GM23338 (cell line): ENCODE measurements at regions not wholly inside any gene's neighbourhood (a gene's known extent, or its start where the extent isn't known, plus 50 kb on each side); places are given as distances from the start of the nearest gene placed in this dataset.

ENCODE experiments used
- ATAC-seq: fragments of 200-7000 bp; cut with Tn5 transposase; 3 replicates; pipeline ENCODE4 v1.9.1; 2020
- DNase-seq: peaks from one replicate; pipeline ENCODE4 v3.0.0-alpha.2; 2015; ENCODE audit warnings: low spot score
- H2AFZ ChIP-seq: fragments of 200-600 bp; sonication (generic); 2 replicates; pipeline ENCODE4 v1.8.0; 2016; ENCODE audit warnings: antibody characterized with exemption, mild to moderate bottlenecking, moderate library complexity
- H3F3A ChIP-seq: fragments of 200-600 bp; sonication (generic); replicated peaks from 2 replicates; pipeline ENCODE4 v1.8.0; 2017; ENCODE audit warnings: antibody characterized with exemption, mixed run types, low read depth
- H3K27ac ChIP-seq: fragments of 200-600 bp; sonication (generic); 2 replicates; pipeline ENCODE4 v1.6.1; 2016; ENCODE audit warnings: low read depth
- H3K27me3 ChIP-seq: fragments of 200-600 bp; sonication (generic); 2 replicates; pipeline ENCODE4 v1.8.0; 2016; ENCODE audit warnings: mild to moderate bottlenecking, mixed run types, moderate library complexity; ENCODE audit not compliant: insufficient read depth
- H3K36me3 ChIP-seq: fragments of 200-600 bp; sonication (generic); 2 replicates; pipeline ENCODE4 v1.8.0; 2016; ENCODE audit warnings: mild to moderate bottlenecking; ENCODE audit not compliant: insufficient read depth
- H3K4me1 ChIP-seq: fragments of 200-600 bp; sonication (generic); 2 replicates; pipeline ENCODE4 v1.8.0; 2016; ENCODE audit warnings: mild to moderate bottlenecking, moderate library complexity; ENCODE audit not compliant: insufficient read depth
- H3K4me2 ChIP-seq: fragments of 200-600 bp; sonication (generic); 2 replicates; pipeline ENCODE4 v1.7.1; 2017; ENCODE audit warnings: mixed run types
- H3K4me3 ChIP-seq: fragments of 200-600 bp; sonication (generic); 2 replicates; pipeline ENCODE4 v1.6.1; 2016; ENCODE audit warnings: mixed run types
- H3K79me2 ChIP-seq: fragments of 200-600 bp; sonication (generic); replicated peaks from 2 replicates; pipeline ENCODE4 v1.8.0; 2017; ENCODE audit warnings: mild to moderate bottlenecking; ENCODE audit not compliant: insufficient read depth
- H3K9me2 ChIP-seq: fragments of 200-600 bp; sonication (generic); 2 replicates; pipeline ENCODE4 v1.8.0; 2017; ENCODE audit not compliant: insufficient read depth
- H4K20me1 ChIP-seq: fragments of 200-600 bp; sonication (generic); replicated peaks from 2 replicates; pipeline ENCODE4 v1.8.0; 2017; ENCODE audit warnings: mild to moderate bottlenecking; ENCODE audit not compliant: insufficient read depth
- H3K27ac Mint-ChIP-seq: 2 replicates; pipeline ENCODE4 v1.8.0; 2020; ENCODE audit warnings: inconsistent platforms, mild to moderate bottlenecking, moderate library complexity, mixed read lengths
- H3K27me3 Mint-ChIP-seq: 3 replicates; pipeline ENCODE4 v1.8.0; 2022; ENCODE audit warnings: low read depth, mild to moderate bottlenecking, moderate library complexity, mixed read lengths, inconsistent platforms; ENCODE audit not compliant: insufficient read depth, poor library complexity
- H3K36me3 Mint-ChIP-seq: 3 replicates; pipeline ENCODE4 v1.8.0; 2021; ENCODE audit warnings: low read depth, mild to moderate bottlenecking, inconsistent platforms, moderate library complexity, mixed read lengths
- H3K4me1 Mint-ChIP-seq: 3 replicates; pipeline ENCODE4 v1.8.0; 2020; ENCODE audit warnings: mild to moderate bottlenecking, inconsistent platforms, mixed read lengths
- H3K4me3 Mint-ChIP-seq: 3 replicates; pipeline ENCODE4 v1.8.0; 2021; ENCODE audit warnings: moderate library complexity, mild to moderate bottlenecking, inconsistent platforms, mixed read lengths
- H3K9me3 Mint-ChIP-seq: 3 replicates; pipeline ENCODE4 v1.8.0; 2020; ENCODE audit warnings: moderate library complexity, mild to moderate bottlenecking, inconsistent platforms, mixed read lengths
- CREB1 ChIP-seq: fragments of 250-450 bp; sonication (Bioruptor Pico); IDR thresholded peaks from 2 replicates; pipeline ENCODE4 v1.5.0; 2020; ENCODE audit warnings: low read depth, mild to moderate bottlenecking, moderate library complexity
- EZH2 ChIP-seq: fragments of 200-600 bp; sonication (generic); IDR thresholded peaks from one replicate; pipeline ENCODE4 v1.8.0; 2017; ENCODE audit warnings: antibody characterized with exemption, mild to moderate bottlenecking, low read depth; ENCODE audit not compliant: unreplicated experiment
- JUNB ChIP-seq: IDR thresholded peaks from one replicate; pipeline ENCODE4 v1.6.1; 2016; ENCODE audit warnings: antibody characterized with exemption; ENCODE audit not compliant: unreplicated experiment
- POLR2AphosphoS5 ChIP-seq: IDR thresholded peaks from 2 replicates; pipeline ENCODE4 v1.6.1; 2016; ENCODE audit warnings: antibody characterized with exemption, low read depth
- ZNF114 ChIP-seq: fragments of 250-450 bp; sonication (Bioruptor Pico); IDR thresholded peaks from 2 replicates; pipeline ENCODE4 v1.5.0; 2020; ENCODE audit warnings: mild to moderate bottlenecking, moderate library complexity
- ZNF331 ChIP-seq: fragments of 250-450 bp; sonication (Bioruptor Pico); IDR thresholded peaks from 2 replicates; pipeline ENCODE4 v1.5.0; 2020; ENCODE audit warnings: low read depth, mild to moderate bottlenecking, moderate library complexity
- TF ChIP-seq, protein P1 (sequence below): IDR thresholded peaks from 2 replicates; pipeline ENCODE4 v1.6.1; 2016; ENCODE audit warnings: antibody characterized with exemption
- TF ChIP-seq, protein P2 (sequence below), 2 experiments: fragments of 200-600 bp in 1 of 2; sonication (generic) in 1 of 2; conservative IDR thresholded peaks; 2 replicates each; pipeline versions ENCODE4 v1.5.1 to v1.6.1; 2016 to 2017; ENCODE audit warnings: antibody characterized with exemption in 2 of 2, low read depth in 2 of 2, mild to moderate bottlenecking in 2 of 2, moderate library complexity in 1 of 2
- TF ChIP-seq, protein P3 (sequence below): fragments of 250-450 bp; sonication (Bioruptor Pico); IDR thresholded peaks from 2 replicates; pipeline ENCODE4 v1.5.0; 2020; ENCODE audit warnings: mild to moderate bottlenecking, moderate library complexity

DNA sequence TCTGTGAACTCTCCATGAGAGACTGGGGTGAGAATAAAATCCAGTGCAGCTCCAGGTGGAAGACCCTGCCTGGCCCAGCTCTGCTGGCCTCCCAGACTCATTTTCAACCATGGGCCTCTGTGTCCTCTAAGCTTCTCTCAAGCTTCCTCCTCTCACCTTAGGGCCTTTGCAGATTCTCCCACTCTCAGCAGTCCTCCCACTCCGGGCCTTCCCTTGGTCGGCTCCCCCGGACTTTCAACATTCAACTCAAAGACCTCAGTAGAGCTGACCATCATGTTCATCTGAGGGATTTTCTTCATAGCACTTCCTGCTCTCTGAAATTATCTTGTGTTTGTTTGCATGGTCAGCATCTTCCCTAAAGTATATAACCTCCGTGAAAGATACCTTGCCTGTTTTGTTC lies 370.5 kb upstream of the ZNF507 start:
- no peak overlapping the region for H2AFZ ChIP-seq
- H3K4me2 ChIP-seq = no peak overlapping the region
- H3K27me3 ChIP-seq = no peaks in the 10 kb centered on the region
- Mint-ChIP-seq H3K27ac (no peak overlapping the region), H3K4me3 (no peak overlapping the region), H3K27me3 (peaks cover 6% of the 10 kb centered on the region), H3K4me1 (no peaks in the 10 kb centered on the region), H3K9me3 (no peaks in the 10 kb centered on the region), H3K36me3 (no peaks in the 10 kb centered on the region; the same call in 2 of the 3 replicates)
- DNase-seq = no peak
- TF ChIP-seq, protein P1, sequence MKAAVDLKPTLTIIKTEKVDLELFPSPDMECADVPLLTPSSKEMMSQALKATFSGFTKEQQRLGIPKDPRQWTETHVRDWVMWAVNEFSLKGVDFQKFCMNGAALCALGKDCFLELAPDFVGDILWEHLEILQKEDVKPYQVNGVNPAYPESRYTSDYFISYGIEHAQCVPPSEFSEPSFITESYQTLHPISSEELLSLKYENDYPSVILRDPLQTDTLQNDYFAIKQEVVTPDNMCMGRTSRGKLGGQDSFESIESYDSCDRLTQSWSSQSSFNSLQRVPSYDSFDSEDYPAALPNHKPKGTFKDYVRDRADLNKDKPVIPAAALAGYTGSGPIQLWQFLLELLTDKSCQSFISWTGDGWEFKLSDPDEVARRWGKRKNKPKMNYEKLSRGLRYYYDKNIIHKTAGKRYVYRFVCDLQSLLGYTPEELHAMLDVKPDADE = no peak
- TF ChIP-seq CREB1 (CRISPR knock-in tag) (no peak), ZNF114 (no peak)
- TF ChIP-seq, protein P2, sequence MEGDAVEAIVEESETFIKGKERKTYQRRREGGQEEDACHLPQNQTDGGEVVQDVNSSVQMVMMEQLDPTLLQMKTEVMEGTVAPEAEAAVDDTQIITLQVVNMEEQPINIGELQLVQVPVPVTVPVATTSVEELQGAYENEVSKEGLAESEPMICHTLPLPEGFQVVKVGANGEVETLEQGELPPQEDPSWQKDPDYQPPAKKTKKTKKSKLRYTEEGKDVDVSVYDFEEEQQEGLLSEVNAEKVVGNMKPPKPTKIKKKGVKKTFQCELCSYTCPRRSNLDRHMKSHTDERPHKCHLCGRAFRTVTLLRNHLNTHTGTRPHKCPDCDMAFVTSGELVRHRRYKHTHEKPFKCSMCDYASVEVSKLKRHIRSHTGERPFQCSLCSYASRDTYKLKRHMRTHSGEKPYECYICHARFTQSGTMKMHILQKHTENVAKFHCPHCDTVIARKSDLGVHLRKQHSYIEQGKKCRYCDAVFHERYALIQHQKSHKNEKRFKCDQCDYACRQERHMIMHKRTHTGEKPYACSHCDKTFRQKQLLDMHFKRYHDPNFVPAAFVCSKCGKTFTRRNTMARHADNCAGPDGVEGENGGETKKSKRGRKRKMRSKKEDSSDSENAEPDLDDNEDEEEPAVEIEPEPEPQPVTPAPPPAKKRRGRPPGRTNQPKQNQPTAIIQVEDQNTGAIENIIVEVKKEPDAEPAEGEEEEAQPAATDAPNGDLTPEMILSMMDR (conservative IDR thresholded peaks at IDR 0.05; ENCODE audit: low read depth in 2 of 2) = no peak
- no peak for ATAC-seq
- H3K36me3 ChIP-seq = no peaks in the 10 kb centered on the region
- H3K79me2 ChIP-seq = no peaks in the 10 kb centered on the region
- H3K27ac ChIP-seq = no peak overlapping the region
- H4K20me1 ChIP-seq = no peaks in the 10 kb centered on the region
- no peak overlapping the region for H3K4me3 ChIP-seq
- H3F3A ChIP-seq = no peaks in the 10 kb centered on the region
- H3K4me1 ChIP-seq = no peaks in the 10 kb centered on the region
- H3K9me2 ChIP-seq = no peaks in the 10 kb centered on the region

DNA sequence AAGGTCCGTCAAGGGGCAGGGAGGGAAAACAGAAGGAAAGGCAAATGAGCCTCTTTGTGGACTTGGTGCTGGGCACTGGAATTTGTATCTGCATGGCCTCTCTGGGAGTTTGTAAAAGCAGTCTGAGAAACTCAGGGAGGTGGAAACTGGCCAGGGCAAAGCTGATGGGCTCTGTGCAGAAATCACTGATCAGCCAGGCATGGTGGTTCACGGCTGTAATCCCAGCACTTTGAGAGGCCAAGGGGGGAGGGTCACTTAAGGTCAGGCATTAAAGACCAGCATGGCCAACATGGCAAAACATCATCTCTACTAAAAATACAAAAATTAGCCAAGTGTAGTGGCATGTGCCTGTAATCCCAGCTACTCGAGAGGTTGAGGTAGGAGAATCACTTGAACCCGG lies 369.9 kb upstream of the ZNF507 start:
- Histone ChIP-seq H3F3A (no peaks in the 10 kb centered on the region), H2AFZ (no peak overlapping the region), H3K27me3 (no peaks in the 10 kb centered on the region), H3K4me3 (no peak overlapping the region), H4K20me1 (no peaks in the 10 kb centered on the region), H3K27ac (no peak overlapping the region), H3K4me2 (no peak overlapping the region), H3K36me3 (no peaks in the 10 kb centered on the region), H3K9me2 (no peaks in the 10 kb centered on the region), H3K4me1 (no peaks in the 10 kb centered on the region), H3K79me2 (no peaks in the 10 kb centered on the region)
- Mint-ChIP-seq H3K36me3 (no peaks in the 10 kb centered on the region; the same call in 2 of the 3 replicates), H3K4me1 (no peaks in the 10 kb centered on the region), H3K9me3 (no peaks in the 10 kb centered on the region), H3K4me3 (no peak overlapping the region), H3K27me3 (peaks cover 6% of the 10 kb centered on the region), H3K27ac (no peak overlapping the region)
- DNase-seq (no peak), ATAC-seq (no peak)
- no peak for TF ChIP-seq CREB1 (CRISPR knock-in tag)
- TF ChIP-seq ZNF331 (CRISPR knock-in tag) = no peak
- TF ChIP-seq JUNB = no peak
- no peak for TF ChIP-seq EZH2
- TF ChIP-seq POLR2AphosphoS5 = no peak
- TF ChIP-seq, protein P1 = no peak
- TF ChIP-seq, protein P2 (conservative IDR thresholded peaks at IDR 0.05; ENCODE audit: low read depth in 2 of 2) = no peak
- TF ChIP-seq ZNF114 = no peak
- TF ChIP-seq, protein P3, sequence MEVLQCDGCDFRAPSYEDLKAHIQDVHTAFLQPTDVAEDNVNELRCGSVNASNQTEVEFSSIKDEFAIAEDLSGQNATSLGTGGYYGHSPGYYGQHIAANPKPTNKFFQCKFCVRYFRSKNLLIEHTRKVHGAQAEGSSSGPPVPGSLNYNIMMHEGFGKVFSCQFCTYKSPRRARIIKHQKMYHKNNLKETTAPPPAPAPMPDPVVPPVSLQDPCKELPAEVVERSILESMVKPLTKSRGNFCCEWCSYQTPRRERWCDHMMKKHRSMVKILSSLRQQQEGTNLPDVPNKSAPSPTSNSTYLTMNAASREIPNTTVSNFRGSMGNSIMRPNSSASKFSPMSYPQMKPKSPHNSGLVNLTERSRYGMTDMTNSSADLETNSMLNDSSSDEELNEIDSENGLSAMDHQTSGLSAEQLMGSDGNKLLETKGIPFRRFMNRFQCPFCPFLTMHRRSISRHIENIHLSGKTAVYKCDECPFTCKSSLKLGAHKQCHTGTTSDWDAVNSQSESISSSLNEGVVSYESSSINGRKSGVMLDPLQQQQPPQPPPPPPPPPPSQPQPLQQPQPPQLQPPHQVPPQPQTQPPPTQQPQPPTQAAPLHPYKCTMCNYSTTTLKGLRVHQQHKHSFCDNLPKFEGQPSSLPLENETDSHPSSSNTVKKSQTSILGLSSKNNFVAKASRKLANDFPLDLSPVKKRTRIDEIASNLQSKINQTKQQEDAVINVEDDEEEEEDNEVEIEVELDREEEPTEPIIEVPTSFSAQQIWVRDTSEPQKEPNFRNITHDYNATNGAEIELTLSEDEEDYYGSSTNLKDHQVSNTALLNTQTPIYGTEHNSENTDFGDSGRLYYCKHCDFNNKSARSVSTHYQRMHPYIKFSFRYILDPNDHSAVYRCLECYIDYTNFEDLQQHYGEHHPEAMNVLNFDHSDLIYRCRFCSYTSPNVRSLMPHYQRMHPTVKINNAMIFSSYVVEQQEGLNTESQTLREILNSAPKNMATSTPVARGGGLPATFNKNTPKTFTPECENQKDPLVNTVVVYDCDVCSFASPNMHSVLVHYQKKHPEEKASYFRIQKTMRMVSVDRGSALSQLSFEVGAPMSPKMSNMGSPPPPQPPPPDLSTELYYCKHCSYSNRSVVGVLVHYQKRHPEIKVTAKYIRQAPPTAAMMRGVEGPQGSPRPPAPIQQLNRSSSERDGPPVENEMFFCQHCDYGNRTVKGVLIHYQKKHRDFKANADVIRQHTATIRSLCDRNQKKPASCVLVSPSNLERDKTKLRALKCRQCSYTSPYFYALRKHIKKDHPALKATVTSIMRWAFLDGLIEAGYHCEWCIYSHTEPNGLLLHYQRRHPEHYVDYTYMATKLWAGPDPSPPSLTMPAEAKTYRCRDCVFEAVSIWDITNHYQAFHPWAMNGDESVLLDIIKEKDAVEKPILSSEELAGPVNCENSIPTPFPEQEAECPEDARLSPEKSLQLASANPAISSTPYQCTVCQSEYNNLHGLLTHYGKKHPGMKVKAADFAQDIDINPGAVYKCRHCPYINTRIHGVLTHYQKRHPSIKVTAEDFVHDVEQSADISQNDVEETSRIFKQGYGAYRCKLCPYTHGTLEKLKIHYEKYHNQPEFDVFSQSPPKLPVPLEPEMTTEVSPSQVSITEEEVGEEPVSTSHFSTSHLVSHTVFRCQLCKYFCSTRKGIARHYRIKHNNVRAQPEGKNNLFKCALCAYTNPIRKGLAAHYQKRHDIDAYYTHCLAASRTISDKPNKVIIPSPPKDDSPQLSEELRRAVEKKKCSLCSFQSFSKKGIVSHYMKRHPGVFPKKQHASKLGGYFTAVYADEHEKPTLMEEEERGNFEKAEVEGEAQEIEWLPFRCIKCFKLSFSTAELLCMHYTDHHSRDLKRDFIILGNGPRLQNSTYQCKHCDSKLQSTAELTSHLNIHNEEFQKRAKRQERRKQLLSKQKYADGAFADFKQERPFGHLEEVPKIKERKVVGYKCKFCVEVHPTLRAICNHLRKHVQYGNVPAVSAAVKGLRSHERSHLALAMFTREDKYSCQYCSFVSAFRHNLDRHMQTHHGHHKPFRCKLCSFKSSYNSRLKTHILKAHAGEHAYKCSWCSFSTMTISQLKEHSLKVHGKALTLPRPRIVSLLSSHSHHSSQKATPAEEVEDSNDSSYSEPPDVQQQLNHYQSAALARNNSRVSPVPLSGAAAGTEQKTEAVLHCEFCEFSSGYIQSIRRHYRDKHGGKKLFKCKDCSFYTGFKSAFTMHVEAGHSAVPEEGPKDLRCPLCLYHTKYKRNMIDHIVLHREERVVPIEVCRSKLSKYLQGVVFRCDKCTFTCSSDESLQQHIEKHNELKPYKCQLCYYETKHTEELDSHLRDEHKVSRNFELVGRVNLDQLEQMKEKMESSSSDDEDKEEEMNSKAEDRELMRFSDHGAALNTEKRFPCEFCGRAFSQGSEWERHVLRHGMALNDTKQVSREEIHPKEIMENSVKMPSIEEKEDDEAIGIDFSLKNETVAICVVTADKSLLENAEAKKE = no peak
